IMR-90 (cell line): ENCODE measurements at regions not wholly inside any gene's neighbourhood (a gene's known extent, or its start where the extent isn't known, plus 50 kb on each side); places are given as distances from the start of the nearest gene placed in this dataset.

ENCODE experiments used
- CEBPB ChIP-seq: IDR thresholded peaks from 2 replicates; pipeline ENCODE4 v1.6.1; 2012; ENCODE audit warnings: low read depth, low read length, improper control_type of control experiment
- MAFK ChIP-seq: IDR thresholded peaks from 2 replicates; pipeline ENCODE4 v1.6.1; 2012; ENCODE audit warnings: low read depth, low read length, improper control_type of control experiment
- MAZ ChIP-seq: IDR thresholded peaks from 2 replicates; pipeline ENCODE4 v1.6.1; 2012; ENCODE audit warnings: low read depth, mild to moderate bottlenecking, low read length, improper control_type of control experiment, moderate library complexity, borderline replicate concordance
- NFE2L2 ChIP-seq: fragments of 150-350 bp; IDR thresholded peaks from 2 replicates; pipeline ENCODE4 v1.6.1; 2016; ENCODE audit warnings: low read depth, mild to moderate bottlenecking, low read length
- POLR2A ChIP-seq: IDR thresholded peaks from 2 replicates; pipeline ENCODE4 v1.6.1; 2012; ENCODE audit warnings: mild to moderate bottlenecking, low read depth, low read length
- RAD21 ChIP-seq: IDR thresholded peaks from 2 replicates; pipeline ENCODE4 v1.6.1; 2012; ENCODE audit warnings: low read length, improper control_type of control experiment
- RCOR1 ChIP-seq: IDR thresholded peaks from 2 replicates; pipeline ENCODE4 v1.6.1; 2012; ENCODE audit warnings: mild to moderate bottlenecking, low read length, improper control_type of control experiment; ENCODE audit not compliant: insufficient replicate concordance
- RFX5 ChIP-seq: IDR thresholded peaks from 2 replicates; pipeline ENCODE4 v1.8.0; 2012; ENCODE audit warnings: low read depth, mild to moderate bottlenecking, low read length, moderate library complexity
- TF ChIP-seq, protein P1 (sequence below): conservative IDR thresholded peaks from 2 replicates; pipeline ENCODE4 v1.5.1; 2012; ENCODE audit warnings: mild to moderate bottlenecking, low read depth, low read length, improper control_type of control experiment
- TF ChIP-seq, protein P2 (sequence below): fragments of 150-350 bp; IDR thresholded peaks from 2 replicates; pipeline ENCODE4 v1.6.1; 2017; ENCODE audit warnings: mild to moderate bottlenecking, antibody characterized with exemption, low read length, low read depth
- TF ChIP-seq, protein P3 (sequence below): fragments of 150-350 bp; IDR thresholded peaks from 2 replicates; pipeline ENCODE4 v1.6.1; 2016; ENCODE audit warnings: low read depth, mild to moderate bottlenecking, low read length, moderate library complexity, borderline replicate concordance

DNA sequence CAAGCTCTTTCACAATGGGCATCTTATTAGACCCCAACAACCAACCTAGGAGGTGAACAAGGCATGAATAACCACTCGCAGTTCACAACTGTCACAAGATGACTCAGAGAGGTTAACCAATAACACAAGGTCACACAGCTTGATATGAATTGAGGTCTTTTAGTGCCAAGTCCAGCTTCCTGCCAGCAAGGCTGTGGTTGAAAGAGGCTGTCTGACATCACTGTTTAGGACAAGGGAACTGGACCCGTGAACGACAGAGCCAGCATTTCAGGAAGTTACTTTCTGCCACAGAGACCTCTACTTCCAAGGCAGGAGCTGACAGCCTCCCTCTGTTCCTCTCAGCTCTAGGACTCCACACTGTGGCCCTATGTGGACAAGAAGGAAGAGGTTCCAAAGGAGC, 53.4 kb upstream of the ALDH1B1 start:
- TF ChIP-seq RFX5 = no peak
- TF ChIP-seq, protein P1, sequence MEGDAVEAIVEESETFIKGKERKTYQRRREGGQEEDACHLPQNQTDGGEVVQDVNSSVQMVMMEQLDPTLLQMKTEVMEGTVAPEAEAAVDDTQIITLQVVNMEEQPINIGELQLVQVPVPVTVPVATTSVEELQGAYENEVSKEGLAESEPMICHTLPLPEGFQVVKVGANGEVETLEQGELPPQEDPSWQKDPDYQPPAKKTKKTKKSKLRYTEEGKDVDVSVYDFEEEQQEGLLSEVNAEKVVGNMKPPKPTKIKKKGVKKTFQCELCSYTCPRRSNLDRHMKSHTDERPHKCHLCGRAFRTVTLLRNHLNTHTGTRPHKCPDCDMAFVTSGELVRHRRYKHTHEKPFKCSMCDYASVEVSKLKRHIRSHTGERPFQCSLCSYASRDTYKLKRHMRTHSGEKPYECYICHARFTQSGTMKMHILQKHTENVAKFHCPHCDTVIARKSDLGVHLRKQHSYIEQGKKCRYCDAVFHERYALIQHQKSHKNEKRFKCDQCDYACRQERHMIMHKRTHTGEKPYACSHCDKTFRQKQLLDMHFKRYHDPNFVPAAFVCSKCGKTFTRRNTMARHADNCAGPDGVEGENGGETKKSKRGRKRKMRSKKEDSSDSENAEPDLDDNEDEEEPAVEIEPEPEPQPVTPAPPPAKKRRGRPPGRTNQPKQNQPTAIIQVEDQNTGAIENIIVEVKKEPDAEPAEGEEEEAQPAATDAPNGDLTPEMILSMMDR = no peak
- no peak for TF ChIP-seq POLR2A
- TF ChIP-seq, protein P2, sequence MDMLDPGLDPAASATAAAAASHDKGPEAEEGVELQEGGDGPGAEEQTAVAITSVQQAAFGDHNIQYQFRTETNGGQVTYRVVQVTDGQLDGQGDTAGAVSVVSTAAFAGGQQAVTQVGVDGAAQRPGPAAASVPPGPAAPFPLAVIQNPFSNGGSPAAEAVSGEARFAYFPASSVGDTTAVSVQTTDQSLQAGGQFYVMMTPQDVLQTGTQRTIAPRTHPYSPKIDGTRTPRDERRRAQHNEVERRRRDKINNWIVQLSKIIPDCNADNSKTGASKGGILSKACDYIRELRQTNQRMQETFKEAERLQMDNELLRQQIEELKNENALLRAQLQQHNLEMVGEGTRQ = no peak
- TF ChIP-seq CEBPB = no peak
- TF ChIP-seq, protein P3, sequence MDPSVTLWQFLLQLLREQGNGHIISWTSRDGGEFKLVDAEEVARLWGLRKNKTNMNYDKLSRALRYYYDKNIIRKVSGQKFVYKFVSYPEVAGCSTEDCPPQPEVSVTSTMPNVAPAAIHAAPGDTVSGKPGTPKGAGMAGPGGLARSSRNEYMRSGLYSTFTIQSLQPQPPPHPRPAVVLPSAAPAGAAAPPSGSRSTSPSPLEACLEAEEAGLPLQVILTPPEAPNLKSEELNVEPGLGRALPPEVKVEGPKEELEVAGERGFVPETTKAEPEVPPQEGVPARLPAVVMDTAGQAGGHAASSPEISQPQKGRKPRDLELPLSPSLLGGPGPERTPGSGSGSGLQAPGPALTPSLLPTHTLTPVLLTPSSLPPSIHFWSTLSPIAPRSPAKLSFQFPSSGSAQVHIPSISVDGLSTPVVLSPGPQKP = no peak
- TF ChIP-seq NFE2L2 = no peak
- TF ChIP-seq MAZ = no peak
- no peak for TF ChIP-seq RCOR1
- TF ChIP-seq MAFK = no peak
- TF ChIP-seq RAD21 = no peak
